ENCODE measurements at regions not wholly inside any gene's neighbourhood (a gene's known extent, or its start where the extent isn't known, plus 50 kb on each side); places are given as distances from the start of the nearest gene placed in this dataset.
A peak's percentile ranks its signal among the peaks of the same experiment; 100 is the strongest.

DNA sequence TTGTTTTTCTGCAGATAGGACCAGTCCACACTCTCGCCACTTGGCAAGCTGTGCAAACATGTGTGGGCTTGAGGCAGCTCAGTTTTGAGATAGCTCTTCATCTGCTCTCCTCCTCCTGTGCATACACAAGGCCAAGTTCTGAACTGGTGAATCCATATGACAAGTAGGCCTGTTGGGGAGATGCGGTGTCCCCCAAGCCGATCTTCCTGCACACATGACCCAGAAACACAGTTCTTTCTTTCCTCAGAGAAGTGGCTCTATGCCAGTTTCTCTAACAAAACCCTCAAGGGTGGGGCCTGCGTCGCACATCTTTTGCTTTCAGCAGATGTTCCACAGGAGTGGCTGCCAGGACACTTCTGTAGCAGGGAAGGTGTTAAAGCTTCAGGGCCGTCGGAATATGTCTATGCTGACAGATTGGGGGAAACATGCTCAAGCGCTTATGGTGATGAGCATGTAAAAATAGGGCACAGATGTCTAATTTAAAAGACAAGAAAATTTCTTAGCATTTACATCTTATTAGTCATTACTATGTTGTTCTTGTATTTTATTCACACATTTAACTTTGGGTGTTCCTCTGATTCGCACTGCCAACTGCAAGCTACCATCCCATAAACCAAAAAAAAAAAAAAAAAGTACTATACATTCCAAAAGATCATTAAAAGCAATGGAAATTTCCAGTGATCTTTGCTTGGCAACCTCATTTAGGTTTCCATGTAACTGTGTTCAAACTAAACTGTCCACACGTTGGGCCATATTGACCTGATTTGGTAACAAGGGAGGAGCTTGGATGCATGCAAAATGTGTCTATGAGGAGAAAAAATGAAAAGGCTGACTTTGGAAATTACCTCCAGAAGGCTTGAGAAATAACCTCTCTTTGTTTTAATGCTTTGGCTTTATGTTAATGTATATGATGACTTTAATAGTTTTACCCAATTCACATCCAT is 1055.5 kb upstream of the KLHL29 start:
- DNase-seq = peak in 3 of 51 donors; percentile 1 to 27 (median 10)

DNA sequence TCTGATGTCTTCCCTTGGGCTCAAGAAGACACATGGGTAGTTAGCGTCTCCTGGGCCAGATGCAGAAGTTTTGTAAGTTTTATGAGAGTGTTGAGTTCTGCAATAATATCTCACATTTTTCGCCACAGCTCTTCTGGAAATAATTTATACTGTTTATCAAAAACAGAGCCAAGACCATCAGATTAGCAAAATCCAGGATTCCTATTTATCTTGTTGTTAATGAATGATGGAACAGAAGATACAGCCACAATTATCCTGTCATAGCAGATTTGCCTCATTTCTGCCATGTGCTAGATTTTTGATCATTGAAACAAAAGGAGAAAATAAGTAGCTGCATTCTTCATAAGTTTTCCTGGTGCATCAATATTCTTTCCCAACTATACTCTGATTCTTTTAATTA is 1048.6 kb upstream of the KLHL29 start:
- no peak for DNase-seq

GRCh38 chr2:22340716-22341115 is 1044.3 kb upstream of the KLHL29 start:
- DNase-seq = no peak

DNA sequence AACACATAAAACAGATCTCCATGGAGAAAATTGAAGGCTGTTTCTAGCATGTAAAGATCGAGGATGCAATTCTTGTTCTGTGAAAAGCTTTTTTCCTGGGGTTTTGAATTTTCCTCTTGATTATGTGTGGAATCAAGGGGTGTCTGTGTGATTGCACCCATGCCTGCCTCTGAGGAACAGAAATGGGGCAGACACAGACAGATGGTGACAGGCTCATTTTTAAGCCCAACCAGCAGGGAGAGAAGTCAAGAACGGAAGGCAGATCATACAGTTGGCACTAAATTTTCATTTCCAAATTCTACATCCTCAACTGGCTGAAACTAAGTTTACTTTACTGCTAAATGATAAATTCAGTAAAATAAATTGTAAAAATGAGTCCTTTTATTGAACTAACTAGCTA is 1037.7 kb upstream of the KLHL29 start:
- no peak for DNase-seq

GRCh38 chr2:22350621-22351020 is 1034.4 kb upstream of the KLHL29 start:
- DNase-seq = no peak

DNA sequence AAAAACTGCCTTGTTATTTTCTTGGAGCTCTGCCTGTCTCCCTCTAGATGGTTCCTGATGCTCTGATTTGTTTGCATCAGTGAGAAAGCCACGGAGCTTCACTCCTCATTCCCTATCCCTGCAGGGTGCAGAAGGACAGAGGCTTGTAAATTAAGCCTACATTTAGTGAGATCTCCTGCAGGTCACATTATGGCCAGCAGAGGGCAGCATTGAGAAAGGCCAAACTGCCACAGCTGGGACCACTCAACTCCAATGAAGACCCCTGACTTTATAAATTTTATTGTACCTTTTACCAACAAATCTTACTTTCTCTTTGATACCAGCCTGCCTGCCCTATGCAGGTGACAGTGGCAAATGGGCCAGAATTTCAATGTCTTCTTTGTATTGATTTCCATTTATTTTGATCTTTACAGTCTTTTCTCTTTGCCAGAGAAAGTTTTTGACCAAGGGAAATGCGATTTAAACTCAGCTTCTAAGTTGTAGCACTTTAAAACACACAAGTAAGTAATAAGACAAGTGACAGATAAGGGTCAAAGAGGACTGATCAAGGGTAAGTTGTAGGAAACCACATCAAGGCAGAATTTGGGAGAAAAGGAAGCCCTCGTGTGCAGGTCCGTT is 1029.1 kb upstream of the KLHL29 start:
- peak in 44 of 51 donors; percentile 1 to 87 (median 31) for DNase-seq

- DNase-seq = no peak
Measured at GRCh38 chr2:22359071-22359672, 1025.8 kb upstream of the KLHL29 start.

- no peak for DNase-seq
Measured at GRCh38 chr2:22360735-22361374, 1024.1 kb upstream of the KLHL29 start.

GRCh38 chr2:22361571-22361970 is 1023.4 kb upstream of the KLHL29 start:
- no peak for DNase-seq

DNA sequence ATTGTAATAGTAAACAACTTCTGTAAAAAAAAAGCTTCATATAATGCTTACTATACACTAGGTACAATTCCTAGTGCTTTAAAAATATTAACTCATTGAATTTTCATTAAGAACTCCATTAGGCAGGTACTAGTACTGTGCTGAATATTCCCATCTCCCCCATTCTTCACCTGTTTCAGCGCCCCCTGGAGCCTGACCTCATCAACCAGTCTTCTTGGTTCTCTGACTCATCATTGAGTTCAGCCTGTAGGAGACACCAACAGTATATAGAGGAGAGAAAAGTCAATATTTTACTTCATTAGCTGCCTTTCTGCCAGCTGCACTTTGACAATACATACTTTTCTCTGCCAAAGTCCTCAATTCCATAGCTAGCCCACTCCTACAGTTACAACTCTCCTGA is 1009.9 kb upstream of the KLHL29 start:
- no peak for DNase-seq

GRCh38 chr2:22377268-22377667 is 1007.7 kb upstream of the KLHL29 start:
- DNase-seq = no peak

DNA sequence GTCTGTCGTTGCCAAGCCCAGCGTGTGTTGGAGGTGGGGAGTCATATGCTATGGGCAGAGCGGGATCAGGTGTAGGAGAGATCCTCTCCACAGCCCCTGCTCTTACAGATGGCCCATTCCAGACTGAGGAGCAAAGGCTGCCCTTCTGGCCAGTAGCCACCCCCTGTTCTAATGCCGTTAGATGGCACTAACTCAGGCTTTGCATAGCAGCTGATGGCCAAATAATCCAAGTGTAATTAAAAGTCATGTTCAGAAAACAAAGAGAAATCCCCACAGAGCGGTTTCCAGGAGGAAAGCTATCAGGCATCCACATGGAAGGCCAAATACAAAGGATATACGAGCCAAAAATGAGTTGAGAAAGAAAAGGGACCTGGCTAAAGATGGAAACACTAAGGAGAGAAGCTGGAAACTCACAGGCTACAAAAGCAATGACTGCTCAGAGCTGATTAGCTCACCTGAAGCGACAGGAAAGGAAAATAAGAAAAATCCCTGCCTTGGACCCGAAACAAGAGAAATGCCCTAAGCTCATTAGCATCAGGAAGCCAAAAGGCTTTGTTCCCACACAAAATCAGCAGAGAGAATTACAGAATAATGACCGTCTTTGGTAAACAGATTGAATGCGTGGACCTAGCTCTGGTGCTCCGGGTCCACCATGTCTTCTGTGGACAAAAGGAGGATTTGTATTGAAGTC is 1002.4 kb upstream of the KLHL29 start:
- no peak for DNase-seq

GRCh38 chr2:22397847-22398246 is 987.1 kb upstream of the KLHL29 start:
- DNase-seq = no peak

DNA sequence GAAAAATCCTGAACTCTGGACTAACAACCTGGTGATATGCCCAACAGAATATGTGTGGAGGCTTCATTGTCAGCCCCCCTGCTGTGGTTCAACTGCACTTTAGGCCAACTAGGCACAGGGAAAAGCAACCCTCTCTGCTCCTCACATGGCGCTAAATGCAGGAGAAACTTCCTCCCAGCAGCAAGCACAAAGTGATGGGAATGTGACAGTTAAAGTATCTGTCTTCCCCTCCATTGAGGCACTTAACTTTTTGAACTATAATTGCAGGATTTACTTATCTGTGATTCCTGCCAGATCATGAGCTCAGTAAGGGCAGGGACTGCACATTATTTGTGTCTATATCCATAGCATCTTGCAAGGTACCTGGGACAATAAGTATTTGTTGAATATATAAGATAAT is 981.2 kb upstream of the KLHL29 start:
- no peak for DNase-seq

DNA sequence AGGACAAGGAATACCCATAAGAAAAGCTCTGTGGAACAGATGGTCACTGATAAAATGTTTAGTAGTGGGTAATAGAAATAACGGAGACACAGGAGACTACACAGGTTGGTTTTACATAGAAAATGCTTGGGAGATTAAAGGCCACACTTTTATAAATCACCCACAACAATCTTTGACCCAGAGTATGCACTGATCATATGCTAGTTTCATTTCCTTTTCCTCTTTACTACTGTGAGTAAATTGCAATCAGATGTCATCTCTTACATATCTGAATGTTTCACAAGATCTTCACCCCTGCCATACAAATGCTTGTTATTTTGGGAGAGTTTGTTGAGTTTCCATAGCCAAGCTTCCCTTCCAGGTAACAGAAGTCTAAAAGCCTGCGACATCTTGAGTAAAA is 978.4 kb upstream of the KLHL29 start:
- no peak for DNase-seq

DNA sequence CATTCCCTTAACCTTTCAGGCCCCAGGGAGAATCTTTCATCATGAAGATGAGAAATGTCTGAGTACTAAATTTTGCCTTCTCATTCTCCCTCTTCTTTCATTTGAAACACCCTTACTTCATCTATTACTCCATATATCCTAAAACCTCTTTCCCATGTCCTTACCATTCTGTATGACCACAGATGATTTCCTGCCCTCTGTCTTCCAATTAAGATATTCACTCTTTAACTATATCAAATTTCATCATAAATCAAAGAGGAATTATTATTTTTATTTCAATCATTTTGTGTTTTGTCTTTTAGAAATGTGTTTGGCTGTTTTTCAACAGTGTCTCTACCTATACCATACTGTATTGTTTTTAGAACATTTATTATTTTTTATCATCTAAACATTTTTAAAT is 964.9 kb upstream of the KLHL29 start:
- DNase-seq = no peak

DNA sequence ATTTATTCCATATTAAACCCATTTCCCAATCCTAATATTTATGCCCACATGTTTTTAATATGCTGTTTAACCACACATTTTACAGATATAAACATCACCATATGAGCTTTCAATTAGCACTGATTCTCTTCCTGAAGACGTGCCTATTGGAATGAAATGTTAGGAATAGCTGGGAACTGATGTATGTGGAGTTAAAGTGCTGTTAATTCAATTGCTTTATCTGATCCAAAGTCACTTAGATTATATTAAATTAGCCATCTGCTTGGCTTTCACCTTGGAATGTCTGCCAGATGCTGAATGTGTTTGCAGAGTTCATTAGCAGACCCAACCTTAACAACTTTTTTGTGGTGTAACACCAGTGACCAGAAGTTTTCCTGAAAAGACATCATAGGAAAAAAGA is 942.9 kb upstream of the KLHL29 start:
- DNase-seq = no peak

DNA sequence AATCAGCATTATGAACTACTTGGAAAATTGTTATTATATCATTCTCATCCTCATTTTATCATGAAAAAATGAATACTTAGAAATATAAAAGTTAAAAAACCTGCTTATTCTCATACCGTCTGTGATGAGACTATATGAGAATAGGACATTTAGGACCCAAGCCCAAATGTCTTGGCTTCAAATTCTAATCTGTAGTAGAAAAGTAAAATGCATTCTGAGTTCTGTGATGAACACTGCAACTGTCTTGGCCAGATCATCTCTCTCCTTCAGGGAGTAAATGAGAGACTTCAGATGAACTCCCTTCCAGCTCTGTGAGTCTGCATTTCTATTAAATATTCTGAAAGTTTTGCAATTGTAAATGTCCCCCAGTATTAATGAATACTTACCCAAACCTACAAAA is 940.7 kb upstream of the KLHL29 start:
- DNase-seq = no peak

DNA sequence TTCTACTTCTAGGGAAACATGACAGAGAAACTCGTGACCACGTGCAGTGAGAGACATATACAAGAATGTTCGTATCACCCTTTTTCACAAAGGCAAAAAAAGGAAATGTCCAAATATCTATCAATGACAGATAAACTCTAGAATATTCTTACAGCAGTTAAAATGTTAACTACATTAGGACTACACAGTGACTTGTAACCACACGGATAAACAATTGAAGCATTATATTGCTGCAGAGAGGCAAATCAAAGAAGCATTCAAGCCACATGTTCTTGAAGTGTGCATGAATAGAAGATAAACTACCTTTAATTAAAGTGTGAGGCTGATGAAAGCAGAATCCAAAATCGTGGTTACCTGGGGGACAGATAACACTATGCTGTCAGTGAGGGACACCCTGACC is 935.3 kb upstream of the KLHL29 start:
- peak in 2 of 51 donors; percentile 5 to 29 for DNase-seq

GRCh38 chr2:22450831-22451230 is 934.1 kb upstream of the KLHL29 start:
- peak in 42 of 51 donors; percentile 1 to 79 (median 26) for DNase-seq

GRCh38 chr2:22454826-22455485 is 930.0 kb upstream of the KLHL29 start:
- DNase-seq = no peak

Measured in hypothalamus (tissue), 51 donors.